NCI-H774 (cell line): ENCODE measurements at regions not wholly inside any gene's neighbourhood (a gene's known extent, or its start where the extent isn't known, plus 50 kb on each side); places are given as distances from the start of the nearest gene placed in this dataset.
A peak's percentile ranks its signal among the peaks of the same experiment; 100 is the strongest.
"Not testable (repeated sequence)": the region's sequence is repeated elsewhere in the genome, so short reads cannot be mapped to it uniquely, and the experiment has no call there.

Experiments
- DNase-seq: peaks from one replicate; lab custom pipeline; 2025; lab: John Stamatoyannopoulos, UW

GRCh38 chr2:194954218-194954617 lies 702.8 kb upstream of the SLC39A10 start:
- no peak for DNase-seq

- no peak for DNase-seq
Measured at GRCh38 chr2:194946826-194947225, 710.2 kb upstream of the SLC39A10 start.

- DNase-seq = no peak
Measured at GRCh38 chr2:194938066-194938465, 719.0 kb upstream of the SLC39A10 start.

GRCh38 chr2:194927489-194927888 lies 729.5 kb upstream of the SLC39A10 start:
- DNase-seq = no peak

- DNase-seq = no peak
Measured at GRCh38 chr2:194926873-194927272, 730.2 kb upstream of the SLC39A10 start.

GRCh38 chr2:194925742-194926141 lies 731.3 kb upstream of the SLC39A10 start:
- DNase-seq = no peak

- DNase-seq = no peak
Measured at GRCh38 chr2:194917519-194917918, 739.5 kb upstream of the SLC39A10 start.

GRCh38 chr2:194915485-194915884 lies 741.5 kb upstream of the SLC39A10 start:
- no peak for DNase-seq

GRCh38 chr2:194907569-194907968 lies 749.5 kb upstream of the SLC39A10 start:
- no peak for DNase-seq

- DNase-seq = no peak
Measured at GRCh38 chr2:194896871-194897270, 760.2 kb upstream of the SLC39A10 start.

- DNase-seq = no peak
Measured at GRCh38 chr2:194883711-194884110, 773.3 kb upstream of the SLC39A10 start.

- DNase-seq = no peak
Measured at GRCh38 chr2:194870974-194871535, 786.0 kb upstream of the SLC39A10 start.

GRCh38 chr2:194867328-194867727 lies 789.7 kb upstream of the SLC39A10 start:
- peak; percentile 25 for DNase-seq

- DNase-seq = no peak
Measured at GRCh38 chr2:194854941-194855340, 802.1 kb upstream of the SLC39A10 start.

- no peak for DNase-seq
Measured at GRCh38 chr2:194842871-194843270, 814.2 kb upstream of the SLC39A10 start.

GRCh38 chr2:194834371-194834770 lies 822.7 kb upstream of the SLC39A10 start:
- DNase-seq = not testable (repeated sequence)

GRCh38 chr2:194826241-194826640 lies 830.8 kb upstream of the SLC39A10 start:
- no peak for DNase-seq

GRCh38 chr2:194824450-194824849 lies 832.6 kb upstream of the SLC39A10 start:
- no peak for DNase-seq

GRCh38 chr2:194822657-194823056 lies 834.4 kb upstream of the SLC39A10 start:
- DNase-seq = no peak

GRCh38 chr2:194822097-194822496 lies 834.9 kb upstream of the SLC39A10 start:
- DNase-seq = no peak

- no peak for DNase-seq
Measured at GRCh38 chr2:194819367-194819766, 837.7 kb upstream of the SLC39A10 start.

GRCh38 chr2:194815475-194815874 lies 841.6 kb upstream of the SLC39A10 start:
- no peak for DNase-seq

- DNase-seq = no peak
Measured at GRCh38 chr2:194802589-194802988, 854.4 kb upstream of the SLC39A10 start.

- DNase-seq = not testable (repeated sequence)
Measured at GRCh38 chr2:194787071-194787470, 870.0 kb upstream of the SLC39A10 start.

GRCh38 chr2:194771394-194771793 lies 885.6 kb upstream of the SLC39A10 start:
- not testable (repeated sequence) for DNase-seq
